ENCODE measurements at regions not wholly inside any gene's neighbourhood (a gene's known extent, or its start where the extent isn't known, plus 50 kb on each side); places are given as distances from the start of the nearest gene placed in this dataset.

DNA sequence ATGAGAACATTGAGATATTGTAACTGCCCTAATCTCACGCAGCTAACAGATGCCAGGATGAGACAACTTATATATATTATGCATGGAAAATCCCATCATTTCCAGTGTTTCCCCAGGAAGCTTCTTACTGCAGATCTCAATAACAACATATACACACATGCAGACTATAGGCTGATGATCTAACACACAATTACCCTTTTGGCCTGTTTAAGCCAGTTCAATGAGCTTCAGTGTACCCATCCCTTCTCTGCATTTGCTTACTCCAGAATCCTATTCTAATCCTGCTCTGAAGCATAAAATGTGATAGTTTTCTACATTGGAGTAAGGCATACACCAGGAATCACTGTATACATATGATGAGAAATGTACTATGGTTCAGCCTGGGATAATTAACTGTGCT lies 489.4 kb downstream of the SUCLA2 start:
- H3K4me3 ChIP-seq (replicated peaks in 1 of 3; ENCODE audit: insufficient read depth in 1 of 3, low read depth in 1 of 3, low read length in 3 of 3) = no peak overlapping the region
- no peaks in the 10 kb centered on the region for H3K27me3 ChIP-seq (ENCODE audit: control insufficient read depth in 2 of 2, insufficient read depth in 2 of 2, low read length in 2 of 2)
- peaks cover 1% of the 10 kb centered on the region for H3K9me3 ChIP-seq (replicated peaks; ENCODE audit: control insufficient read depth, insufficient read depth, low read length)
- H3K27ac ChIP-seq (ENCODE audit: insufficient read depth, low read depth, low read length) = no peak overlapping the region
- POLR2A ChIA-PET = no interaction called here
- DNase-seq (ENCODE audit: low read depth, low spot score) (no peak), FAIRE-seq (no peak)
- no peak overlapping the region for H3K9ac ChIP-seq (replicated peaks; ENCODE audit: extremely low read depth, insufficient read depth, low read length)
- no peaks in the 10 kb centered on the region for H3K36me3 ChIP-seq (ENCODE audit: control insufficient read depth in 2 of 2, extremely low read depth in 1 of 2, insufficient read depth in 2 of 2, low read length in 2 of 2)
- no TSS peak for BruUV-seq (replicated peaks)
- no peaks in the 10 kb centered on the region for H4K20me1 ChIP-seq (replicated peaks; ENCODE audit: control insufficient read depth, extremely low read depth, insufficient read depth, low read length)
- dilution Hi-C loops (cut with MboI; ENCODE audit: extremely low pct_ligation_motif_present, low sequenced_read_pairs) = no loop called here
- no peak overlapping the region for H3K4me2 ChIP-seq (ENCODE audit: insufficient read depth, low read length)
- no peaks in the 10 kb centered on the region for H3K4me1 ChIP-seq (ENCODE audit: control insufficient read depth, extremely low read depth, insufficient read depth, low read length)
- no peaks in the 10 kb centered on the region for H3K9me1 ChIP-seq (replicated peaks; ENCODE audit: control insufficient read depth, extremely low read depth, insufficient read depth, low read length)
- intact Hi-C loops (cut with micrococcal nuclease) = no loop called here
- H2AFZ ChIP-seq (ENCODE audit: low read depth, low read length) = no peak overlapping the region
- TF ChIP-seq, protein P1, sequence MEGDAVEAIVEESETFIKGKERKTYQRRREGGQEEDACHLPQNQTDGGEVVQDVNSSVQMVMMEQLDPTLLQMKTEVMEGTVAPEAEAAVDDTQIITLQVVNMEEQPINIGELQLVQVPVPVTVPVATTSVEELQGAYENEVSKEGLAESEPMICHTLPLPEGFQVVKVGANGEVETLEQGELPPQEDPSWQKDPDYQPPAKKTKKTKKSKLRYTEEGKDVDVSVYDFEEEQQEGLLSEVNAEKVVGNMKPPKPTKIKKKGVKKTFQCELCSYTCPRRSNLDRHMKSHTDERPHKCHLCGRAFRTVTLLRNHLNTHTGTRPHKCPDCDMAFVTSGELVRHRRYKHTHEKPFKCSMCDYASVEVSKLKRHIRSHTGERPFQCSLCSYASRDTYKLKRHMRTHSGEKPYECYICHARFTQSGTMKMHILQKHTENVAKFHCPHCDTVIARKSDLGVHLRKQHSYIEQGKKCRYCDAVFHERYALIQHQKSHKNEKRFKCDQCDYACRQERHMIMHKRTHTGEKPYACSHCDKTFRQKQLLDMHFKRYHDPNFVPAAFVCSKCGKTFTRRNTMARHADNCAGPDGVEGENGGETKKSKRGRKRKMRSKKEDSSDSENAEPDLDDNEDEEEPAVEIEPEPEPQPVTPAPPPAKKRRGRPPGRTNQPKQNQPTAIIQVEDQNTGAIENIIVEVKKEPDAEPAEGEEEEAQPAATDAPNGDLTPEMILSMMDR (IDR thresholded peaks at IDR 0.05; ENCODE audit: extremely low read depth in 1 of 2, insufficient read depth in 1 of 2, low read depth in 1 of 2, low read length in 2 of 2) = no peak
- TF ChIP-seq POLR2AphosphoS5 (IDR thresholded peaks at IDR 0.05; ENCODE audit: insufficient read depth, low read depth, low read length) (no peak), FOS (IDR thresholded peaks at IDR 0.05; ENCODE audit: borderline replicate concordance, insufficient read depth, low read length) (no peak), GATA2 (IDR thresholded peaks at IDR 0.05; ENCODE audit: insufficient read depth, insufficient read length, low read depth, low read length) (no peak), EZH2 (IDR thresholded peaks at IDR 0.05; ENCODE audit: borderline replicate concordance, low read depth, low read length, severe bottlenecking) (no peak), POLR2A (IDR thresholded peaks at IDR 0.05; ENCODE audit: low read depth, low read length) (no peak), MYC (IDR thresholded peaks at IDR 0.05; ENCODE audit: low read depth, low read length) (no peak), JUN (IDR thresholded peaks at IDR 0.05; ENCODE audit: borderline replicate concordance, insufficient read depth, insufficient read length, low read depth) (no peak)
- TF ChIP-seq, protein P2, sequence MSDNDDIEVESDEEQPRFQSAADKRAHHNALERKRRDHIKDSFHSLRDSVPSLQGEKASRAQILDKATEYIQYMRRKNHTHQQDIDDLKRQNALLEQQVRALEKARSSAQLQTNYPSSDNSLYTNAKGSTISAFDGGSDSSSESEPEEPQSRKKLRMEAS (IDR thresholded peaks at IDR 0.05; ENCODE audit: insufficient read depth, insufficient read length) = no peak
- no peaks in the 10 kb centered on the region for H3K79me2 ChIP-seq (ENCODE audit: control insufficient read depth, insufficient read depth, low read length)
- CTCF ChIA-PET = no interaction called here
